Hematopoietic multipotent progenitor cell treated with erythropoietin and hydrocortisone succinate and interleukin-3 and kit ligand, for 8 days (in vitro differentiated cells): ENCODE measurements at regions not wholly inside any gene's neighbourhood (a gene's known extent, or its start where the extent isn't known, plus 50 kb on each side); places are given as distances from the start of the nearest gene placed in this dataset.

ENCODE experiments used
- DNase-seq: peaks from one replicate; pipeline ENCODE4 v3.0.0-alpha.2; 2015

GRCh38 chr6:19979059-19979458 is 141.9 kb downstream of the ID4 start:
- no peak for DNase-seq

- DNase-seq = no peak
These were observed 142.8 kb downstream of the ID4 start for GRCh38 chr6:19979986-19980385.

GRCh38 chr6:19983374-19983773 is 146.2 kb downstream of the ID4 start:
- no peak for DNase-seq

DNA sequence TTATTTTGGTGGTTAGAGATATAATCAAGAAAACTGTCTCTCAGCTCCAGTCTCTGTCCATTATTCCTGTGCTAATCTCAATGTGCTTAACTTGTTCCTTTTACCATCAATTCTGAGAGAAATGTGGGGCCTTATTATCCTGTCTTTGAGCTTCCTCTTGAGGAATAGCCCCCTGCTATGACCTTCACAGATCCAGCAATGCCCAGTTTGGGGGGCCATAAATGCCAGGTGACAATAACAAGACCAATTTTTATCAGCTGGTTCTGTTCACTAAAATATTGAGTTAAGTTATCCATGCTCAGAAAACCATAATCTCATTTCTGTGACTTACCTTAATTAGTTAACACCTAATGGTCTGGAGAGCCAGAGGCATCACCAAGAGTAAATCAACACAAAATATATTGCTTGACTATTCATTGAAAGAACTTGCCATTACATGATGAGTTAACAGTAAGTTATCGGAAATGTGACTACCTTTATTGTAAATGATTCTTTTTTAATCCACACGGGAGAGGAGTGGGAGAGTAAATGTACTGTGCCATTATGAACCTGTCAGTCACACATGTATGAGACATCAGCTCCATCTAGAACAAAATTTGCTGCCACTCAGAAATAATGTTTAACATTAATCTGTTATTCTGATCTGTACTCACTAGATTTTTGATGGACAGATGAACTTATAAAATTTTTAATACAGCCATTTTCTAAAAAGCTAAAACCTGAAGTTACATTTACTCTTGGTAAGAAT is 149.7 kb downstream of the ID4 start:
- DNase-seq = no peak

- peak; percentile 31 for DNase-seq
These were observed 151.4 kb downstream of the ID4 start for GRCh38 chr6:19988555-19988954.

GRCh38 chr6:19991176-19991575 is 154.0 kb downstream of the ID4 start:
- DNase-seq = no peak

GRCh38 chr6:19994909-19995308 is 157.7 kb downstream of the ID4 start:
- no peak for DNase-seq

DNA sequence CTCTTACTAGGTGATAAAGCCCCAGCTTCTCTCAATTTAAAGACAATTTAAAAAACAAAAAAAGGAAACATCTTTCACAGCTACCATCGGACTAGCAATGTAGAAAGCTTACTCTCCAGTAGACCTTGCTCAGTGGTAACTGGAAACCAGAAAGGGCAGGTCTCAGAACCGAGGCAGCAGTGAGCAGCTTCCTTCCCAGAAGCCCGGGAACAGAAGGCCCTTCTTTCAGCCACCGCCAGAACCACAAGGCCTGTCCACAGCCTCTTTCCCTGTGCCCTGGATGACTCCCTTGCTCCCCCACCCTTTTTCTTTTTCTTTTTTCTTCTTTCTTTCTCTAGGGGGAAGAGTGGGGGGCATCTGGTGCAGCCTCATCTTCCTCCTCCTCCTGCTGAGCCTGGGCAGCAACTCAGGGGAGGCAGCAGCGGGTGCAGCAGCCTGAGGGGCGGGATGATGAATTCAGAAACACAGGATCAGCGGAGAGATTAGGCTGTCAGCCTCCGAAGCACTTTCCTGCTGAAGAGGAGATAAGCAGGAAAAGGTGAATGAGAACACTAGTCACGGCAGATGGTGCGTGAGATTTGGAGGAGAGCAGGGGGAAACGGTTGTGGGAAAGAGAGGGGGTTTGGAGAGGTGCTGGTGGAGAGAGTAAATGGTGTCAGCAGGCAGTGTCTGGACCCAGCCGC is 158.5 kb downstream of the ID4 start:
- peak; percentile 41 for DNase-seq

- DNase-seq = no peak
These were observed 159.9 kb downstream of the ID4 start for GRCh38 chr6:19997104-19997503.

DNA sequence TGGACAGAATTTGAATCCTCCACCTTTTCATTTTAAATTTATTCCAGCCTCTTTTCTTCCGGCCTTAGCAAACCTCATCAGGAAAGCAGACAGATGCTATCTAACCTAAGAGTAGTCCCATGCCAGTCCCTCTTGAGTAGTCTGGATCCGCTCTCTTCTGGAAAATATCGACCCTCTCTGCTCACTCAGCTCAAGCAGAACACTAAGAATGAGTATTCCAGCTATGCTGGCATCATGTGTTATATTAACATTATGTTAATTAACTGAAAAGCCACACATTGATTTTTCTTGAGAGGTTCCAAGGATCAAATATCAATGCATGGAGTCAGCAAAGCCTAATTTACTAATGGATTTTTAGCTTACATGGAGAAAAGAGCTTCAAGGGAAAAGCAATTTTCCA is 161.4 kb downstream of the ID4 start:
- DNase-seq = no peak

DNA sequence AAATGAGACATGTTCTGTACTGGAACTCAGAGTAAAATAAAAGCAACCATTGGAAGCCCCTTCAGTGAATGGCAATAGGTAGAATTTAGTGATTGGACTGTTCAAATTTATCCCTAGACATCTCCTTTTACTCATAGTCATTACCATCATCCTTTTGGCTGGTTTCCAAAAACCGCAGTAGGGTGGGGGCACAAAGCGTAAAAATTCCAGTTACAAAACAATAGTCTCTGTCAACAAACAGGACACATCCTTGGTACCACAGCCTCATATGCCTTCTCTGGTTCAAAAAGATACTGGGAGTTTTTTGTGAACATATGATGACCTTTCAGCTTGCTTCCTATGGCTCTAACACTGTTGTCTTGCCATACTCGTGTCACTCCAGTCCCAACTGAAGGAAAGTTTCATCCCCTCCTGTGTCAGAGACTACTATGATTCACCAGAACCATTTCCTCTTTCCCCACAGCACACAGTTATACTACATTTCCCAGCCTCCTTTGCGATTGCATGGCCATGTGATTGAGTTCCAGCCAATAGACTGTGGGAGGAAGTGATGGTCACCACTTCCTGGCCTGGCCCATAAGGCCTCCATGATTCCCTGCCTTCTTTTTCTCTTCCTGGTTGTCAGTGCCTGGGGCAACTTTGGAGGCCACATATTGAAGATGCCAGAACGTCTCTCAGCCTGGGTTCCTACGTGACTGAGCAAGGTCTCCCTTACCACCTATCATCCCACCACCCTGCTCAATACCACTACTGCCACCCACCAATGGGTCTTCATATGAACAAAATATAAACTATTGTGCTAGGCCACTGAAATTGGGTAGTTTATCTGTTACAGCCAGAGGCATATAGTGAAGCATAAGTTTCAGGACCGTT is 162.4 kb downstream of the ID4 start:
- DNase-seq = peak; percentile 59

DNA sequence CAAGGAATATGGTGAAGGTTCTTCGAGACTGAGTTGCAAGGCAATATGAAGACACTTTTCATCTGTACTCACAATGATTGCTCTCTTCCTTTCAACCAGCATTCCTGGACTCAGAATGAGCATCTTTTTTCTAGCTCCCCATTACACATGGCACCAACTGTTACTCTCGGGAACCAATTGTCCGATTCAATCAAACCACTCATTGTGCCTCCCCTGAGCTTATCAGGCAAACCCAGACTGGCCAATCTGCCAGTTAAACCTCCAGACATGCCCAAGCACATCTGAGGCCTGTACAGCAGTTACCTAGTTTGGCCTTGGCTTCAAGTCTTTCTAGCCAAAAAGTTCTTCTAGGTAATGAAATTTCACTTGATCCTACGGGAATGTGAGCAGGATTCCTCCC is 164.1 kb downstream of the ID4 start:
- peak; percentile 71 for DNase-seq

- DNase-seq = no peak
These were observed 168.9 kb downstream of the ID4 start for GRCh38 chr6:20006037-20006436.

DNA sequence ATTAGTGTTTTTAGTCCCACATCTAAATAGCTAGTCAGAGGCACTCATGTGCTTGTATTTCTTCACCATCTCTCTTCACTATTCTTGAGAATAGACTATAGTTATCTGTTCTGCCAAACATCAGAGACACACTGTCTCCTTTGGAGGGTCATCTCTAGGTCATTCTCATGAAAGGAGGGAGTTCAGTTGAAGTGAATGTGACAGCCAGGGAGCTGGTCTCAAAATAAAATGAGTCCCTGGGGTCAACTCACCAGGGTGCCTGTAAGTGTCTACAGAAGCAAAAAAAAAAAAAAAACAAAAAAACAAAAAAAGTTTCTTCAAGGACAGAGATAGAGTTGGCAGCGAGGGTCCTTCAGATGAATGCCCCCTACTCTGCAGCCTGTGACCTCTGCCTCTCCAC is 171.0 kb downstream of the ID4 start:
- no peak for DNase-seq

GRCh38 chr6:20013066-20013861 is 176.1 kb downstream of the ID4 start:
- no peak for DNase-seq

DNA sequence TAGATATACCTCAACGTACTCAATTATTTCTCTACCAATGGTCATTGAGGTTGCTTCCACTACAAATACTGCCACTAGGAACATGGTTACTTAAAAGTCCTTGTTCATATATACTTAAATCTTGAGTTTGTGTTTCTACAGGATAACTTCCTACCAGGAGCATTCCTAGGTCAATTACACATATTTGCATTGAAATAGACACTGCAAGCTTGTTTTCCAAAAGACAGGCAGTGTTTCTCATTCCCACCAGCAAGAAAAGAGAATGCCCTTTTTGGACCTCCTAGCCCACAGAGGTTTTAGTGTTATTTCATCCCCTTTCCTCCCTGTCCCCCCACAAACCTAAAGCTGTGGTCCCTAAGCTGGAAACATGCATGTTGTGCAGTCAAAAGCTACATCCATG is 177.3 kb downstream of the ID4 start:
- DNase-seq = no peak

GRCh38 chr6:20020526-20020925 is 183.4 kb downstream of the ID4 start:
- no peak for DNase-seq

DNA sequence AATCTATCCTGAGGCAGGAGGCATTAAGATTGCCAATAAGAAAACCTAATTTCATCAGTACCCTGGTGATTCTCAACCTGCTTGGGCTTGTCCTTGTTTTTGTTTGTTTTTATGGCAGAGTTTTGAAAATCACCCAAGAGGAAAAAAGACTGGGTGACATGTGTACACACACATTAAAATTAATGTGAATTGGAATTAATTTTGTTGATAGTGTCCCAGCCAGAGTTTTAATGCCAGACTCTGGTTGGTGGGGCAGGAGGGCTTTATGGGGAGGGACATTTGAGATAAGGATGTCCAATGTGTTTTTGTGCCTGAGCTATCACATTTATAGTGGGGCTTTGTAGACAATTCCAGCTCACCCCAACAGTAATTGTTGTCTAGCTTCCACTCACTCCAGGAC is 184.6 kb downstream of the ID4 start:
- DNase-seq = no peak

- DNase-seq = peak; percentile 49
These were observed 186.6 kb downstream of the ID4 start for GRCh38 chr6:20023549-20024315.

- no peak for DNase-seq
These were observed 187.1 kb downstream of the ID4 start for GRCh38 chr6:20024316-20024673.

GRCh38 chr6:20024978-20025377 is 187.3 kb downstream of the MBOAT1 start:
- DNase-seq = no peak

DNA sequence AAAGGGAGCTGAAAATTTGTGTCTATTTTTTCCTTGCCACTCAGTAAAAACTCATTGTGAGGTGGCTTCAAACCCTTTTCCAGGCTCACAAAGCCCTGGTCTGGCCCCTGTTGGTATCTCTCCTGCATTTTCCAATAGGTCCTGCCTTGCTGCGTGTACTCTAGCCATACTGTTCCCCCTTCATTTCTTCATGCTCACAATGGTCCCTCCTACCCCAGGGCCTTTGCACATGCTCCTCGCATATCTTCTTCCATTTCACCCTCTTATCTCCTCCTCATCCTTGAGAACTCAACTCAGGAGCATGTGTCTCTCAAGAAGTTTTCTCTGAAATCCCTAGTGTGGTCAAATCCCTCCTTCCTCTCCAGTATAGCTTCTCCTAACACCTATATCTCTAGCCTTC is 186.6 kb downstream of the MBOAT1 start:
- no peak for DNase-seq
